Esophagus muscularis mucosa (tissue), 4 donors: ENCODE measurements at regions not wholly inside any gene's neighbourhood (a gene's known extent, or its start where the extent isn't known, plus 50 kb on each side); places are given as distances from the start of the nearest gene placed in this dataset.

Experiments
- DNase-seq: peaks from one replicate; pipeline ENCODE4 v3.0.0-alpha.2; 2017; ENCODE audit errors: extremely low spot score
- H3K27ac ChIP-seq, 4 donors: fragments of 200-600 bp; sonication (generic); replicated peaks in 1 of 4; 1 replicate in 3 of 4; 2 replicates in 1 of 4; pipeline ENCODE4 v1.5.1; 2016 to 2019; ENCODE audit warnings: mild to moderate bottlenecking in 1 of 4
- H3K27me3 ChIP-seq, 4 donors: fragments of 200-600 bp; sonication (generic); one replicate each; pipeline versions ENCODE4 v1.5.1 to v1.6.0; 2016 to 2019
- H3K36me3 ChIP-seq, 4 donors: fragments of 200-600 bp; sonication (generic); one replicate each; pipeline ENCODE4 v1.5.1; 2016 to 2019
- H3K4me1 ChIP-seq, 4 donors: fragments of 200-600 bp; sonication (generic); one replicate each; pipeline ENCODE4 v1.5.1; 2016 to 2019
- H3K4me3 ChIP-seq, 4 donors: fragments of 200-600 bp; sonication (generic); 1 replicate in 2 of 4; 2 replicates in 2 of 4; pipeline ENCODE4 v1.5.1; 2016 to 2019; ENCODE audit warnings: mild to moderate bottlenecking in 4 of 4, moderate library complexity in 1 of 4
- H3K9me3 ChIP-seq, 4 donors: fragments of 200-600 bp; sonication (generic); 1 replicate in 3 of 4; 2 replicates in 1 of 4; pipeline ENCODE4 v1.5.1; 2016 to 2019
- EP300 ChIP-seq: sonication (generic); formaldehyde crosslinking; IDR thresholded peaks from one replicate; pipeline ENCODE4 v1.6.1; 2017; ENCODE audit warnings: antibody characterized with exemption
- POLR2A ChIP-seq: fragments of 450-650 bp; IDR thresholded peaks from one replicate; pipeline ENCODE4 v1.6.1; 2017; ENCODE audit warnings: antibody characterized with exemption, moderate library complexity, mild to moderate bottlenecking, low read depth
- POLR2AphosphoS5 ChIP-seq, 2 donors: sonication (generic); formaldehyde crosslinking; IDR thresholded peaks; one replicate each; pipeline ENCODE4 v1.6.1; 2017; ENCODE audit warnings: antibody characterized with exemption in 2 of 2
- WGBS: methylation state at CpG from one replicate; pipeline ENCODE4 v1.1.5; 2018; 5-methylcytosine and 5-hydroxymethylcytosine counted together
- intact Hi-C: fragments of 100-400 bp; cut with DNase I; formaldehyde crosslinking; loops from one replicate; pipeline ENCODE4 v1.15.1; 2023
- TF ChIP-seq, protein P1 (sequence below), 3 experiments: fragments of 200-600 bp in 2 of 3; fragments of 450-650 bp in 1 of 3; sonication (generic) in 2 of 3; IDR thresholded peaks; one replicate each; pipeline ENCODE4 v1.5.1; 2017 to 2019; ENCODE audit warnings: antibody characterized with exemption in 3 of 3, mild to moderate bottlenecking in 2 of 3, moderate library complexity in 1 of 3

DNA sequence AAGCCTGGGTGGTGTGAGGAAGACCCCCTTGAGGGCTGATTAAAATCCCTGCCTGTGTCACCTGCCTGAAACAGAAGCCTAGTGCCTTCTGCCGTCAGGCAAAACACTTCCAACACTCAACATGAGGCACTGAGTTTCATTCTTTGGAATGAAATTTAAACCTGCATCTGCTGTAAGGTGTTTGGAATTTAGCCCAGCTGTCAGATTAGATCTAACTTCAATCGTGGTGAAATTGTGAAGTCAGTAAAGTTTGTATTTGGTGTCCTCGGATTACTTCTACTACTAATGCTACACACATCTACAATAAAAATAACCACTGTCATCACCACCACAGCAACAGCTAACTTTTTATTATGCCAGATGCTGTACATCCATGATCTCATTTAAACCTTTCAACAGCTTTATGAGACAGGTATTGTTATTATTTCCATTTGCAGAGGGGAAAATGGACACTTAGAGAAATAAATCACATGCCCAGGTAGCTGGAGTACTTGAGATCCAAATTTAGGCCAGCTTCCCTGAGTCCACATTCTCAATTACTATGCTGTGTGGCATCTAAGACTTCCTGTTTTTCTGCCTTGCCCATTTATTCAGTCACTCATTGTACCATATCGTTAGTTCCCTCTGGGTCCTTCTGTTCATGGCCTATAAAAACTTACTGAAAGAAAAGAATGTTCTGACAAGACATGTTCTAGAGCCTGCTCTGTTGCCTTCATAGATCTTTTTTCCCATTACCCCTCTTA is 98.2 kb upstream of the GCFC2 start:
- no peaks in the 10 kb centered on the region for H3K4me1 ChIP-seq
- no peak overlapping the region for H3K27ac ChIP-seq
- no peaks in the 10 kb centered on the region for H3K9me3 ChIP-seq
- no peaks in the 10 kb centered on the region for H3K36me3 ChIP-seq
- no peak overlapping the region for H3K4me3 ChIP-seq
- H3K27me3 ChIP-seq, result no peaks in the 10 kb centered on the region
- peak; percentile 47 for DNase-seq
- TF ChIP-seq POLR2A (no peak), EP300 (no peak), POLR2AphosphoS5 (IDR thresholded peaks at IDR 0.05) (no peak)
- TF ChIP-seq, protein P1, sequence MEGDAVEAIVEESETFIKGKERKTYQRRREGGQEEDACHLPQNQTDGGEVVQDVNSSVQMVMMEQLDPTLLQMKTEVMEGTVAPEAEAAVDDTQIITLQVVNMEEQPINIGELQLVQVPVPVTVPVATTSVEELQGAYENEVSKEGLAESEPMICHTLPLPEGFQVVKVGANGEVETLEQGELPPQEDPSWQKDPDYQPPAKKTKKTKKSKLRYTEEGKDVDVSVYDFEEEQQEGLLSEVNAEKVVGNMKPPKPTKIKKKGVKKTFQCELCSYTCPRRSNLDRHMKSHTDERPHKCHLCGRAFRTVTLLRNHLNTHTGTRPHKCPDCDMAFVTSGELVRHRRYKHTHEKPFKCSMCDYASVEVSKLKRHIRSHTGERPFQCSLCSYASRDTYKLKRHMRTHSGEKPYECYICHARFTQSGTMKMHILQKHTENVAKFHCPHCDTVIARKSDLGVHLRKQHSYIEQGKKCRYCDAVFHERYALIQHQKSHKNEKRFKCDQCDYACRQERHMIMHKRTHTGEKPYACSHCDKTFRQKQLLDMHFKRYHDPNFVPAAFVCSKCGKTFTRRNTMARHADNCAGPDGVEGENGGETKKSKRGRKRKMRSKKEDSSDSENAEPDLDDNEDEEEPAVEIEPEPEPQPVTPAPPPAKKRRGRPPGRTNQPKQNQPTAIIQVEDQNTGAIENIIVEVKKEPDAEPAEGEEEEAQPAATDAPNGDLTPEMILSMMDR (IDR thresholded peaks at IDR 0.05), result no peak
- 42% methylated on average over 4 of the region's 4 CpGs for WGBS
- intact Hi-C loops, result no loop called here

DNA sequence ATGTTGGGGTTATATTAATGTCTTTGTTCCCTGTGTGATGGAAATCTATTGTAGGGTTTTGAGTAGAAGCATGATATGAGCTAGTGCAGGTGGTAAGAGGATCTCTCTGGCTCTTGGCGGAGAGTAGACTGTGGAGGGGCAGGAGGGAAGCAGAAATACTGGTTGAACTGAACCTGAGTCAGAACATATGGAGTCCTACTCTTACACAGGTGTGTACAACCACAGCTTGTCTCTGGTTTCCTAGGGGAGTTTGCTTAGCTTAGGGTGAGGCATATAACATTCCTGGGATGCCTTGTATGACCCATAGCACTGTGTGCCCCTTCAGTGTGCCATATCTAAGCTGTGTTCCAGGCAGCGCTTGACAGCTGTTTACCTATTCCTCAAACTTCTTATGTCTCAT is 97.3 kb upstream of the GCFC2 start:
- H3K27ac ChIP-seq, result no peak overlapping the region
- H3K27me3 ChIP-seq, result no peaks in the 10 kb centered on the region
- TF ChIP-seq POLR2AphosphoS5 (IDR thresholded peaks at IDR 0.05), result no peak
- no peak for TF ChIP-seq POLR2A
- no peak for TF ChIP-seq EP300
- TF ChIP-seq, protein P1 (IDR thresholded peaks at IDR 0.05), result no peak
- 49% methylated on average over 2 of the region's 2 CpGs for WGBS
- peak; percentile 57 for DNase-seq
- no peaks in the 10 kb centered on the region for H3K36me3 ChIP-seq
- H3K4me1 ChIP-seq, result no peaks in the 10 kb centered on the region
- intact Hi-C loops, result no loop called here
- no peak overlapping the region for H3K4me3 ChIP-seq
- H3K9me3 ChIP-seq, result no peaks in the 10 kb centered on the region

- no peak overlapping the region for H3K4me3 ChIP-seq
- H3K27me3 ChIP-seq, result no peaks in the 10 kb centered on the region
- DNase-seq, result no peak
- no peaks in the 10 kb centered on the region for H3K4me1 ChIP-seq
- H3K36me3 ChIP-seq, result no peaks in the 10 kb centered on the region
- no peak overlapping the region for H3K27ac ChIP-seq
- no peaks in the 10 kb centered on the region for H3K9me3 ChIP-seq
- WGBS, result 76% methylated on average over 2 of the region's 2 CpGs
- intact Hi-C loops, result no loop called here
- TF ChIP-seq POLR2AphosphoS5 (IDR thresholded peaks at IDR 0.05) (no peak), POLR2A (no peak), EP300 (no peak)
- TF ChIP-seq, protein P1 (IDR thresholded peaks at IDR 0.05), result no peak
Measured at GRCh38 chr2:75801234-75801982, 90.7 kb upstream of the GCFC2 start.

GRCh38 chr2:75800456-75800855 is 89.7 kb upstream of the GCFC2 start:
- H3K36me3 ChIP-seq, result no peaks in the 10 kb centered on the region
- WGBS, result 88% methylated on average over 8 of the region's 8 CpGs
- no peak for TF ChIP-seq EP300
- TF ChIP-seq, protein P1 (IDR thresholded peaks at IDR 0.05), result no peak
- TF ChIP-seq POLR2A, result no peak
- TF ChIP-seq POLR2AphosphoS5 (IDR thresholded peaks at IDR 0.05), result no peak
- DNase-seq, result no peak
- no peaks in the 10 kb centered on the region for H3K9me3 ChIP-seq
- H3K4me1 ChIP-seq, result no peaks in the 10 kb centered on the region
- H3K27ac ChIP-seq, result no peak overlapping the region
- no peak overlapping the region for H3K4me3 ChIP-seq
- intact Hi-C loops, result no loop called here
- H3K27me3 ChIP-seq, result no peaks in the 10 kb centered on the region
